ENCODE measurements at regions not wholly inside any gene's neighbourhood (a gene's known extent, or its start where the extent isn't known, plus 50 kb on each side); places are given as distances from the start of the nearest gene placed in this dataset.

GRCh38 chr2:167543721-167544120, 655.4 kb downstream of the XIRP2 start:
- Histone ChIP-seq H3K36me3 (ENCODE audit: insufficient read depth, low read length) (no peaks in the 10 kb centered on the region), H3K27ac (ENCODE audit: low read depth in 1 of 2, low read length in 2 of 2) (no peak overlapping the region), H3K27me3 (ENCODE audit: control insufficient read depth in 1 of 2, insufficient read depth in 2 of 2, low read length in 2 of 2) (no peaks in the 10 kb centered on the region), H3K4me1 (ENCODE audit: insufficient read depth, low read length) (no peaks in the 10 kb centered on the region), H3K9me3 (ENCODE audit: control insufficient read depth in 1 of 2, insufficient read depth in 1 of 2, low read length in 2 of 2) (peaks cover 0 to 11% of the 10 kb centered on the region in 2 experiments), H3K4me3 (ENCODE audit: low read length) (no peak overlapping the region)
- Mint-ChIP-seq H3K4me3 (no peak overlapping the region), H3K4me1 (ENCODE audit: low read depth) (no peaks in the 10 kb centered on the region), H3K27ac (no peak overlapping the region), H3K36me3 (ENCODE audit: low read depth) (no peaks in the 10 kb centered on the region), H3K27me3 (no peaks in the 10 kb centered on the region), H3K9me3 (peaks cover 4% of the 10 kb centered on the region)
- POLR2A ChIA-PET, result no interaction called here
- no peak for ATAC-seq (ENCODE audit: poor library complexity)
- CTCF ChIA-PET, result no interaction called here
- DNase-seq, result no peak
- no peak for TF ChIP-seq CTCF (IDR thresholded peaks at IDR 0.05)
- intact Hi-C loops (cut with DNase I, micrococcal nuclease), result no loop called here

GRCh38 chr2:167537743-167538142, 649.5 kb downstream of the XIRP2 start:
- H3K27me3 ChIP-seq (ENCODE audit: control insufficient read depth in 1 of 2, insufficient read depth in 2 of 2, low read length in 2 of 2), result no peaks in the 10 kb centered on the region
- POLR2A ChIA-PET, result no interaction called here
- CTCF ChIA-PET, result no interaction called here
- DNase-seq (no peak), ATAC-seq (ENCODE audit: poor library complexity) (no peak)
- no peak overlapping the region for H3K4me3 Mint-ChIP-seq
- H3K36me3 Mint-ChIP-seq (ENCODE audit: low read depth), result no peaks in the 10 kb centered on the region
- H3K9me3 ChIP-seq (ENCODE audit: control insufficient read depth in 1 of 2, insufficient read depth in 1 of 2, low read length in 2 of 2), result no peaks in the 10 kb centered on the region
- no peak for TF ChIP-seq CTCF (IDR thresholded peaks at IDR 0.05)
- H3K9me3 Mint-ChIP-seq, result no peaks in the 10 kb centered on the region
- intact Hi-C loops (cut with DNase I, micrococcal nuclease), result no loop called here
- no peak overlapping the region for H3K4me3 ChIP-seq (ENCODE audit: low read length)
- no peak overlapping the region for H3K27ac Mint-ChIP-seq
- H3K27me3 Mint-ChIP-seq, result no peaks in the 10 kb centered on the region
- no peak overlapping the region for H3K27ac ChIP-seq (ENCODE audit: low read depth in 1 of 2, low read length in 2 of 2)
- no peaks in the 10 kb centered on the region for H3K4me1 Mint-ChIP-seq (ENCODE audit: low read depth)
- H3K36me3 ChIP-seq (ENCODE audit: insufficient read depth, low read length), result no peaks in the 10 kb centered on the region
- H3K4me1 ChIP-seq (ENCODE audit: insufficient read depth, low read length), result no peaks in the 10 kb centered on the region

- H3K27me3 ChIP-seq (ENCODE audit: control insufficient read depth in 1 of 2, insufficient read depth in 2 of 2, low read length in 2 of 2), result no peaks in the 10 kb centered on the region
- no peaks in the 10 kb centered on the region for H3K36me3 ChIP-seq (ENCODE audit: insufficient read depth, low read length)
- Mint-ChIP-seq H3K27me3 (no peaks in the 10 kb centered on the region), H3K9me3 (no peaks in the 10 kb centered on the region), H3K27ac (no peak overlapping the region), H3K4me3 (no peak overlapping the region), H3K4me1 (ENCODE audit: low read depth) (no peaks in the 10 kb centered on the region), H3K36me3 (ENCODE audit: low read depth) (no peaks in the 10 kb centered on the region)
- H3K4me1 ChIP-seq (ENCODE audit: insufficient read depth, low read length), result no peaks in the 10 kb centered on the region
- TF ChIP-seq CTCF (IDR thresholded peaks at IDR 0.05), result no peak
- intact Hi-C loops (cut with DNase I, micrococcal nuclease), result no loop called here
- DNase-seq, result no peak
- H3K9me3 ChIP-seq (ENCODE audit: control insufficient read depth in 1 of 2, insufficient read depth in 1 of 2, low read length in 2 of 2), result no peaks in the 10 kb centered on the region
- H3K27ac ChIP-seq (ENCODE audit: low read depth in 1 of 2, low read length in 2 of 2), result no peak overlapping the region
- no peak for ATAC-seq (ENCODE audit: poor library complexity)
- H3K4me3 ChIP-seq (ENCODE audit: low read length), result no peak overlapping the region
- ChIA-PET CTCF (no interaction called here), POLR2A (no interaction called here)
Observed at GRCh38 chr2:167534443-167534842, 646.2 kb downstream of the XIRP2 start.

Data from CD4-positive, alpha-beta T cell (primary cell).